ENCODE measurements at regions not wholly inside any gene's neighbourhood (a gene's known extent, or its start where the extent isn't known, plus 50 kb on each side); places are given as distances from the start of the nearest gene placed in this dataset.

DNA sequence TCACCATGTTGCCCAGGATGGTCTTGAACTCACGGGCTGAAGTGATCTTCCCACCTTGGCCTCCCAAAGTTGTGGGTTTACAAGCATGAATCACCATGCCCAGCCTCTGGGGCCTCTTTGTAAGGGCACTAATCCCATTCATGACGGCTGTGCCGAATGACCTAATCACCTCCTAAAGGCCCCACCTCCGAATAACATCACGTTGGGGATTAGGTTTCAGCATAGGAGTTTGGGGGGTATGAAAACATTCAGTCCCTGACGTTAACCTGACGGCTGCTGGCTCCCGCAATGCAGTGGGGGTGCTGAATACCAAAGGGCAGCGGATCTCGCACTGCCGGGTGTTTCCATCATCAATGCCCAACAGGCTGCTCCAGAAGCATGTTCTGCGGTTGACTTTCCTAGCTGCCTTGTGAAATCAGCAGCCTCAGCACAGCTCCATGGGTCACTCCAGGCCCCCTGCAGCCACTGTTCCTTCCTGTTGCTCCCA, 120.8 kb upstream of the SEC14L1 start:
- TF ChIP-seq POLR2AphosphoS5 (IDR thresholded peaks at IDR 0.05) = no peak
- TF ChIP-seq CTCF (IDR thresholded peaks at IDR 0.05) = no peak
- no peak for TF ChIP-seq POLR2A (IDR thresholded peaks at IDR 0.05)
- no peak for TF ChIP-seq EP300 (IDR thresholded peaks at IDR 0.05)

Measured in gastroesophageal sphincter (tissue), 3 donors.